GM23338 (cell line): ENCODE measurements at regions not wholly inside any gene's neighbourhood (a gene's known extent, or its start where the extent isn't known, plus 50 kb on each side); places are given as distances from the start of the nearest gene placed in this dataset.
A peak's percentile ranks its signal among the peaks of the same experiment; 100 is the strongest.

ENCODE experiments used
- ATAC-seq: fragments of 200-7000 bp; cut with Tn5 transposase; 3 replicates; pipeline ENCODE4 v1.9.1; 2020
- DNase-seq: peaks from one replicate; pipeline ENCODE4 v3.0.0-alpha.2; 2015; ENCODE audit warnings: low spot score
- H2AFZ ChIP-seq: fragments of 200-600 bp; sonication (generic); 2 replicates; pipeline ENCODE4 v1.8.0; 2016; ENCODE audit warnings: antibody characterized with exemption, mild to moderate bottlenecking, moderate library complexity
- H3F3A ChIP-seq: fragments of 200-600 bp; sonication (generic); replicated peaks from 2 replicates; pipeline ENCODE4 v1.8.0; 2017; ENCODE audit warnings: antibody characterized with exemption, mixed run types, low read depth
- H3K27ac ChIP-seq: fragments of 200-600 bp; sonication (generic); 2 replicates; pipeline ENCODE4 v1.6.1; 2016; ENCODE audit warnings: low read depth
- H3K27me3 ChIP-seq: fragments of 200-600 bp; sonication (generic); 2 replicates; pipeline ENCODE4 v1.8.0; 2016; ENCODE audit warnings: mild to moderate bottlenecking, mixed run types, moderate library complexity; ENCODE audit not compliant: insufficient read depth
- H3K36me3 ChIP-seq: fragments of 200-600 bp; sonication (generic); 2 replicates; pipeline ENCODE4 v1.8.0; 2016; ENCODE audit warnings: mild to moderate bottlenecking; ENCODE audit not compliant: insufficient read depth
- H3K4me1 ChIP-seq: fragments of 200-600 bp; sonication (generic); 2 replicates; pipeline ENCODE4 v1.8.0; 2016; ENCODE audit warnings: mild to moderate bottlenecking, moderate library complexity; ENCODE audit not compliant: insufficient read depth
- H3K4me2 ChIP-seq: fragments of 200-600 bp; sonication (generic); 2 replicates; pipeline ENCODE4 v1.7.1; 2017; ENCODE audit warnings: mixed run types
- H3K4me3 ChIP-seq: fragments of 200-600 bp; sonication (generic); 2 replicates; pipeline ENCODE4 v1.6.1; 2016; ENCODE audit warnings: mixed run types
- H3K79me2 ChIP-seq: fragments of 200-600 bp; sonication (generic); replicated peaks from 2 replicates; pipeline ENCODE4 v1.8.0; 2017; ENCODE audit warnings: mild to moderate bottlenecking; ENCODE audit not compliant: insufficient read depth
- H3K9me2 ChIP-seq: fragments of 200-600 bp; sonication (generic); 2 replicates; pipeline ENCODE4 v1.8.0; 2017; ENCODE audit not compliant: insufficient read depth
- H4K20me1 ChIP-seq: fragments of 200-600 bp; sonication (generic); replicated peaks from 2 replicates; pipeline ENCODE4 v1.8.0; 2017; ENCODE audit warnings: mild to moderate bottlenecking; ENCODE audit not compliant: insufficient read depth
- H3K27ac Mint-ChIP-seq: 2 replicates; pipeline ENCODE4 v1.8.0; 2020; ENCODE audit warnings: inconsistent platforms, mild to moderate bottlenecking, moderate library complexity, mixed read lengths
- H3K27me3 Mint-ChIP-seq: 3 replicates; pipeline ENCODE4 v1.8.0; 2022; ENCODE audit warnings: low read depth, mild to moderate bottlenecking, moderate library complexity, mixed read lengths, inconsistent platforms; ENCODE audit not compliant: insufficient read depth, poor library complexity
- H3K36me3 Mint-ChIP-seq: 3 replicates; pipeline ENCODE4 v1.8.0; 2021; ENCODE audit warnings: low read depth, mild to moderate bottlenecking, inconsistent platforms, moderate library complexity, mixed read lengths
- H3K4me1 Mint-ChIP-seq: 3 replicates; pipeline ENCODE4 v1.8.0; 2020; ENCODE audit warnings: mild to moderate bottlenecking, inconsistent platforms, mixed read lengths
- H3K4me3 Mint-ChIP-seq: 3 replicates; pipeline ENCODE4 v1.8.0; 2021; ENCODE audit warnings: moderate library complexity, mild to moderate bottlenecking, inconsistent platforms, mixed read lengths
- H3K9me3 Mint-ChIP-seq: 3 replicates; pipeline ENCODE4 v1.8.0; 2020; ENCODE audit warnings: moderate library complexity, mild to moderate bottlenecking, inconsistent platforms, mixed read lengths
- TF ChIP-seq, protein P1 (sequence below): fragments of 250-450 bp; sonication (Bioruptor Pico); IDR thresholded peaks from 2 replicates; pipeline ENCODE4 v1.5.0; 2020; ENCODE audit warnings: mild to moderate bottlenecking, moderate library complexity
- TF ChIP-seq, protein P2 (sequence below), 2 experiments: fragments of 200-600 bp in 1 of 2; sonication (generic) in 1 of 2; conservative IDR thresholded peaks; 2 replicates each; pipeline versions ENCODE4 v1.5.1 to v1.6.1; 2016 to 2017; ENCODE audit warnings: antibody characterized with exemption in 2 of 2, low read depth in 2 of 2, mild to moderate bottlenecking in 2 of 2, moderate library complexity in 1 of 2

DNA sequence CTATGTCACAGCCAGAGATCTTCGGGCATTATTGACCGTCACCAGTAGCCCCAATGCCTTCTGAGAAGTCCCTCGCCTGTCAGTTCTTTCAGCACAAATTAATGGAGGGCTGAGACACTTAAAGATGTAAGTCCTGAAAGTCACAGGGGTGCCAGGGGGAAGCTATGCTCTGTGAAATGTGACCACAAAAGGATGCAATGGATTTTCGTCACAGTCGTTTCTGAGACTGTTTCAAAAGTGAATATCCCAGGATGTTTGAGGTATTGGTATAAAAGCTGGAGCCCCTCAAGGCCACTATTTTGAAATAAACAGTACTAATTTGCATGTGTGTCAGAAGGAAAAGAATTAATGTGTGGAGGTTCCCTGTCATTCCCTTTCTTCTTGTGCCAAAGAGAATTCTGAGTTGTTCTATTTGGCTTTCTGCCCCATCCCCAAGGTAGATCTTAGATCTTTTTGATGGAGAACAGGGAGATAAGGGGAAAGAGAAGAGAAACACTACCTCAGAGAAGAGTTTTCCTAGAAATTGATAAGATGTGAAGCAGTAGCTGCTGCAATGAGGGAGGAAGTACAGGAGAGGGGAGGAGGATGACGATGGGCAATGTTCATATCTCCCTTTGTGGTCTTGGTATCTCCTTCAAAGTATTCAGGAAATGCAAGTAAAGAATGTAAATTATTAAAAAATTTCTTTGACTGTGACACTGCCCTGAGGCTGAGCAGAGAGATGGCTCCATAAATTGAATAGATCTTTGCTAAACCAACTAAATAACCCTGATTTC lies 101.8 kb upstream of the NAP1L1 start:
- 0 out of 2 replicates have a peak, but pooled peaks cover 3% of the 10 kb centered on the region for H3K9me2 ChIP-seq
- ATAC-seq (no peak), DNase-seq (no peak)
- H3K4me1 Mint-ChIP-seq, result peaks cover 5% of the 10 kb centered on the region; the same call in 2 of the 3 replicates
- H3K4me3 ChIP-seq, result no peak overlapping the region
- H3K27ac Mint-ChIP-seq, result no peak overlapping the region
- H3K36me3 ChIP-seq, result no peaks in the 10 kb centered on the region
- H2AFZ ChIP-seq, result peak overlapping the region; percentile 87; the same call in 1 of the 2 replicates
- H3F3A ChIP-seq, result no peaks in the 10 kb centered on the region
- TF ChIP-seq, protein P1, sequence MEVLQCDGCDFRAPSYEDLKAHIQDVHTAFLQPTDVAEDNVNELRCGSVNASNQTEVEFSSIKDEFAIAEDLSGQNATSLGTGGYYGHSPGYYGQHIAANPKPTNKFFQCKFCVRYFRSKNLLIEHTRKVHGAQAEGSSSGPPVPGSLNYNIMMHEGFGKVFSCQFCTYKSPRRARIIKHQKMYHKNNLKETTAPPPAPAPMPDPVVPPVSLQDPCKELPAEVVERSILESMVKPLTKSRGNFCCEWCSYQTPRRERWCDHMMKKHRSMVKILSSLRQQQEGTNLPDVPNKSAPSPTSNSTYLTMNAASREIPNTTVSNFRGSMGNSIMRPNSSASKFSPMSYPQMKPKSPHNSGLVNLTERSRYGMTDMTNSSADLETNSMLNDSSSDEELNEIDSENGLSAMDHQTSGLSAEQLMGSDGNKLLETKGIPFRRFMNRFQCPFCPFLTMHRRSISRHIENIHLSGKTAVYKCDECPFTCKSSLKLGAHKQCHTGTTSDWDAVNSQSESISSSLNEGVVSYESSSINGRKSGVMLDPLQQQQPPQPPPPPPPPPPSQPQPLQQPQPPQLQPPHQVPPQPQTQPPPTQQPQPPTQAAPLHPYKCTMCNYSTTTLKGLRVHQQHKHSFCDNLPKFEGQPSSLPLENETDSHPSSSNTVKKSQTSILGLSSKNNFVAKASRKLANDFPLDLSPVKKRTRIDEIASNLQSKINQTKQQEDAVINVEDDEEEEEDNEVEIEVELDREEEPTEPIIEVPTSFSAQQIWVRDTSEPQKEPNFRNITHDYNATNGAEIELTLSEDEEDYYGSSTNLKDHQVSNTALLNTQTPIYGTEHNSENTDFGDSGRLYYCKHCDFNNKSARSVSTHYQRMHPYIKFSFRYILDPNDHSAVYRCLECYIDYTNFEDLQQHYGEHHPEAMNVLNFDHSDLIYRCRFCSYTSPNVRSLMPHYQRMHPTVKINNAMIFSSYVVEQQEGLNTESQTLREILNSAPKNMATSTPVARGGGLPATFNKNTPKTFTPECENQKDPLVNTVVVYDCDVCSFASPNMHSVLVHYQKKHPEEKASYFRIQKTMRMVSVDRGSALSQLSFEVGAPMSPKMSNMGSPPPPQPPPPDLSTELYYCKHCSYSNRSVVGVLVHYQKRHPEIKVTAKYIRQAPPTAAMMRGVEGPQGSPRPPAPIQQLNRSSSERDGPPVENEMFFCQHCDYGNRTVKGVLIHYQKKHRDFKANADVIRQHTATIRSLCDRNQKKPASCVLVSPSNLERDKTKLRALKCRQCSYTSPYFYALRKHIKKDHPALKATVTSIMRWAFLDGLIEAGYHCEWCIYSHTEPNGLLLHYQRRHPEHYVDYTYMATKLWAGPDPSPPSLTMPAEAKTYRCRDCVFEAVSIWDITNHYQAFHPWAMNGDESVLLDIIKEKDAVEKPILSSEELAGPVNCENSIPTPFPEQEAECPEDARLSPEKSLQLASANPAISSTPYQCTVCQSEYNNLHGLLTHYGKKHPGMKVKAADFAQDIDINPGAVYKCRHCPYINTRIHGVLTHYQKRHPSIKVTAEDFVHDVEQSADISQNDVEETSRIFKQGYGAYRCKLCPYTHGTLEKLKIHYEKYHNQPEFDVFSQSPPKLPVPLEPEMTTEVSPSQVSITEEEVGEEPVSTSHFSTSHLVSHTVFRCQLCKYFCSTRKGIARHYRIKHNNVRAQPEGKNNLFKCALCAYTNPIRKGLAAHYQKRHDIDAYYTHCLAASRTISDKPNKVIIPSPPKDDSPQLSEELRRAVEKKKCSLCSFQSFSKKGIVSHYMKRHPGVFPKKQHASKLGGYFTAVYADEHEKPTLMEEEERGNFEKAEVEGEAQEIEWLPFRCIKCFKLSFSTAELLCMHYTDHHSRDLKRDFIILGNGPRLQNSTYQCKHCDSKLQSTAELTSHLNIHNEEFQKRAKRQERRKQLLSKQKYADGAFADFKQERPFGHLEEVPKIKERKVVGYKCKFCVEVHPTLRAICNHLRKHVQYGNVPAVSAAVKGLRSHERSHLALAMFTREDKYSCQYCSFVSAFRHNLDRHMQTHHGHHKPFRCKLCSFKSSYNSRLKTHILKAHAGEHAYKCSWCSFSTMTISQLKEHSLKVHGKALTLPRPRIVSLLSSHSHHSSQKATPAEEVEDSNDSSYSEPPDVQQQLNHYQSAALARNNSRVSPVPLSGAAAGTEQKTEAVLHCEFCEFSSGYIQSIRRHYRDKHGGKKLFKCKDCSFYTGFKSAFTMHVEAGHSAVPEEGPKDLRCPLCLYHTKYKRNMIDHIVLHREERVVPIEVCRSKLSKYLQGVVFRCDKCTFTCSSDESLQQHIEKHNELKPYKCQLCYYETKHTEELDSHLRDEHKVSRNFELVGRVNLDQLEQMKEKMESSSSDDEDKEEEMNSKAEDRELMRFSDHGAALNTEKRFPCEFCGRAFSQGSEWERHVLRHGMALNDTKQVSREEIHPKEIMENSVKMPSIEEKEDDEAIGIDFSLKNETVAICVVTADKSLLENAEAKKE (CRISPR knock-in tag), result no peak
- TF ChIP-seq, protein P2, sequence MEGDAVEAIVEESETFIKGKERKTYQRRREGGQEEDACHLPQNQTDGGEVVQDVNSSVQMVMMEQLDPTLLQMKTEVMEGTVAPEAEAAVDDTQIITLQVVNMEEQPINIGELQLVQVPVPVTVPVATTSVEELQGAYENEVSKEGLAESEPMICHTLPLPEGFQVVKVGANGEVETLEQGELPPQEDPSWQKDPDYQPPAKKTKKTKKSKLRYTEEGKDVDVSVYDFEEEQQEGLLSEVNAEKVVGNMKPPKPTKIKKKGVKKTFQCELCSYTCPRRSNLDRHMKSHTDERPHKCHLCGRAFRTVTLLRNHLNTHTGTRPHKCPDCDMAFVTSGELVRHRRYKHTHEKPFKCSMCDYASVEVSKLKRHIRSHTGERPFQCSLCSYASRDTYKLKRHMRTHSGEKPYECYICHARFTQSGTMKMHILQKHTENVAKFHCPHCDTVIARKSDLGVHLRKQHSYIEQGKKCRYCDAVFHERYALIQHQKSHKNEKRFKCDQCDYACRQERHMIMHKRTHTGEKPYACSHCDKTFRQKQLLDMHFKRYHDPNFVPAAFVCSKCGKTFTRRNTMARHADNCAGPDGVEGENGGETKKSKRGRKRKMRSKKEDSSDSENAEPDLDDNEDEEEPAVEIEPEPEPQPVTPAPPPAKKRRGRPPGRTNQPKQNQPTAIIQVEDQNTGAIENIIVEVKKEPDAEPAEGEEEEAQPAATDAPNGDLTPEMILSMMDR (conservative IDR thresholded peaks at IDR 0.05; ENCODE audit: low read depth in 2 of 2), result no peak
- no peaks in the 10 kb centered on the region for H3K79me2 ChIP-seq
- H3K9me3 Mint-ChIP-seq, result no peaks in the 10 kb centered on the region
- peaks cover 2% of the 10 kb centered on the region for H3K27me3 Mint-ChIP-seq
- no peaks in the 10 kb centered on the region for H3K36me3 Mint-ChIP-seq
- H4K20me1 ChIP-seq, result no peaks in the 10 kb centered on the region
- no peak overlapping the region for H3K4me3 Mint-ChIP-seq
- H3K4me1 ChIP-seq, result no peaks in the 10 kb centered on the region
- H3K27me3 ChIP-seq, result no peaks in the 10 kb centered on the region
- no peak overlapping the region for H3K27ac ChIP-seq
- no peak overlapping the region for H3K4me2 ChIP-seq
